ENCODE measurements at regions not wholly inside any gene's neighbourhood (a gene's known extent, or its start where the extent isn't known, plus 50 kb on each side); places are given as distances from the start of the nearest gene placed in this dataset.

- TF ChIP-seq POLR2AphosphoS5 (IDR thresholded peaks at IDR 0.05; ENCODE audit: low read depth) (no peak), ZNF114 (CRISPR knock-in tag; IDR thresholded peaks at IDR 0.05) (no peak), EZH2phosphoT487 (IDR thresholded peaks at IDR 0.05; ENCODE audit: unreplicated experiment) (no peak), EZH2 (IDR thresholded peaks at IDR 0.05; ENCODE audit: low read depth, unreplicated experiment) (no peak), CREB1 (CRISPR knock-in tag; IDR thresholded peaks at IDR 0.05; ENCODE audit: low read depth) (no peak), CTCF (conservative IDR thresholded peaks at IDR 0.05; ENCODE audit: low read depth in 2 of 2) (no peak), ZNF331 (CRISPR knock-in tag; IDR thresholded peaks at IDR 0.05; ENCODE audit: low read depth) (no peak), ZNF462 (CRISPR knock-in tag; IDR thresholded peaks at IDR 0.05) (no peak), STAT1 (IDR thresholded peaks at IDR 0.05; ENCODE audit: unreplicated experiment) (no peak), JUNB (IDR thresholded peaks at IDR 0.05; ENCODE audit: unreplicated experiment) (no peak), NANOG (IDR thresholded peaks at IDR 0.05; ENCODE audit: borderline replicate concordance) (no peak)
- TF ChIP-seq, protein P1, sequence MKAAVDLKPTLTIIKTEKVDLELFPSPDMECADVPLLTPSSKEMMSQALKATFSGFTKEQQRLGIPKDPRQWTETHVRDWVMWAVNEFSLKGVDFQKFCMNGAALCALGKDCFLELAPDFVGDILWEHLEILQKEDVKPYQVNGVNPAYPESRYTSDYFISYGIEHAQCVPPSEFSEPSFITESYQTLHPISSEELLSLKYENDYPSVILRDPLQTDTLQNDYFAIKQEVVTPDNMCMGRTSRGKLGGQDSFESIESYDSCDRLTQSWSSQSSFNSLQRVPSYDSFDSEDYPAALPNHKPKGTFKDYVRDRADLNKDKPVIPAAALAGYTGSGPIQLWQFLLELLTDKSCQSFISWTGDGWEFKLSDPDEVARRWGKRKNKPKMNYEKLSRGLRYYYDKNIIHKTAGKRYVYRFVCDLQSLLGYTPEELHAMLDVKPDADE (IDR thresholded peaks at IDR 0.05) = no peak
- TF ChIP-seq, protein P2, sequence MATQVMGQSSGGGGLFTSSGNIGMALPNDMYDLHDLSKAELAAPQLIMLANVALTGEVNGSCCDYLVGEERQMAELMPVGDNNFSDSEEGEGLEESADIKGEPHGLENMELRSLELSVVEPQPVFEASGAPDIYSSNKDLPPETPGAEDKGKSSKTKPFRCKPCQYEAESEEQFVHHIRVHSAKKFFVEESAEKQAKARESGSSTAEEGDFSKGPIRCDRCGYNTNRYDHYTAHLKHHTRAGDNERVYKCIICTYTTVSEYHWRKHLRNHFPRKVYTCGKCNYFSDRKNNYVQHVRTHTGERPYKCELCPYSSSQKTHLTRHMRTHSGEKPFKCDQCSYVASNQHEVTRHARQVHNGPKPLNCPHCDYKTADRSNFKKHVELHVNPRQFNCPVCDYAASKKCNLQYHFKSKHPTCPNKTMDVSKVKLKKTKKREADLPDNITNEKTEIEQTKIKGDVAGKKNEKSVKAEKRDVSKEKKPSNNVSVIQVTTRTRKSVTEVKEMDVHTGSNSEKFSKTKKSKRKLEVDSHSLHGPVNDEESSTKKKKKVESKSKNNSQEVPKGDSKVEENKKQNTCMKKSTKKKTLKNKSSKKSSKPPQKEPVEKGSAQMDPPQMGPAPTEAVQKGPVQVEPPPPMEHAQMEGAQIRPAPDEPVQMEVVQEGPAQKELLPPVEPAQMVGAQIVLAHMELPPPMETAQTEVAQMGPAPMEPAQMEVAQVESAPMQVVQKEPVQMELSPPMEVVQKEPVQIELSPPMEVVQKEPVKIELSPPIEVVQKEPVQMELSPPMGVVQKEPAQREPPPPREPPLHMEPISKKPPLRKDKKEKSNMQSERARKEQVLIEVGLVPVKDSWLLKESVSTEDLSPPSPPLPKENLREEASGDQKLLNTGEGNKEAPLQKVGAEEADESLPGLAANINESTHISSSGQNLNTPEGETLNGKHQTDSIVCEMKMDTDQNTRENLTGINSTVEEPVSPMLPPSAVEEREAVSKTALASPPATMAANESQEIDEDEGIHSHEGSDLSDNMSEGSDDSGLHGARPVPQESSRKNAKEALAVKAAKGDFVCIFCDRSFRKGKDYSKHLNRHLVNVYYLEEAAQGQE (IDR thresholded peaks at IDR 0.05; ENCODE audit: unreplicated experiment) = no peak
- Mint-ChIP-seq H3K4me3 (no peak overlapping the region), H3K27ac (no peak overlapping the region), H3K9me3 (peaks cover 16% of the 10 kb centered on the region), H3K4me1 (no peaks in the 10 kb centered on the region), H3K27me3 (ENCODE audit: insufficient read depth, low read depth, poor library complexity) (no peaks in the 10 kb centered on the region), H3K36me3 (ENCODE audit: low read depth) (no peaks in the 10 kb centered on the region; the same call in 2 of the 3 replicates)
- H4K20me1 ChIP-seq (replicated peaks; ENCODE audit: insufficient read depth) = no peaks in the 10 kb centered on the region
- H3K9me2 ChIP-seq (ENCODE audit: insufficient read depth) = no peaks in the 10 kb centered on the region
- H3K4me2 ChIP-seq = no peak overlapping the region
- no peaks in the 10 kb centered on the region for H3K4me1 ChIP-seq (ENCODE audit: insufficient read depth)
- H3K4me3 ChIP-seq = no peak overlapping the region
- no peaks in the 10 kb centered on the region for H3K27me3 ChIP-seq (ENCODE audit: insufficient read depth)
- H2AFZ ChIP-seq = no peak overlapping the region
- ATAC-seq (no peak), DNase-seq (ENCODE audit: low spot score) (no peak)
- H3F3A ChIP-seq (replicated peaks; ENCODE audit: low read depth) = no peaks in the 10 kb centered on the region
- no peaks in the 10 kb centered on the region for H3K36me3 ChIP-seq (ENCODE audit: insufficient read depth)
- H3K27ac ChIP-seq (ENCODE audit: low read depth) = no peak overlapping the region
- H3K79me2 ChIP-seq (replicated peaks; ENCODE audit: insufficient read depth) = no peaks in the 10 kb centered on the region
Observed at GRCh38 chr10:65024886-65025285, 1503.7 kb downstream of the REEP3 start.
